NCI-H2196 (cell line): ENCODE measurements at regions not wholly inside any gene's neighbourhood (a gene's known extent, or its start where the extent isn't known, plus 50 kb on each side); places are given as distances from the start of the nearest gene placed in this dataset.

Experiments used
- DNase-seq: peaks from one replicate; lab custom pipeline; 2025; ENCODE audit not compliant: unreplicated experiment; lab: John Stamatoyannopoulos, UW

- DNase-seq = peak; percentile 46
These were observed 100.1 kb upstream of the ASAP2 start for GRCh38 chr2:9106338-9107167.

- no peak for DNase-seq
These were observed 100.8 kb upstream of the ASAP2 start for GRCh38 chr2:9105601-9106337.

GRCh38 chr2:9103663-9104277 lies 100.3 kb upstream of the MBOAT2 start:
- DNase-seq = no peak

GRCh38 chr2:9102861-9103662 lies 99.6 kb upstream of the MBOAT2 start:
- DNase-seq = no peak

GRCh38 chr2:9101763-9102425 lies 98.4 kb upstream of the MBOAT2 start:
- no peak for DNase-seq

GRCh38 chr2:9100080-9100876 lies 96.8 kb upstream of the MBOAT2 start:
- DNase-seq = no peak

GRCh38 chr2:9099341-9099751 lies 95.9 kb upstream of the MBOAT2 start:
- no peak for DNase-seq

- no peak for DNase-seq
These were observed 94.4 kb upstream of the MBOAT2 start for GRCh38 chr2:9097892-9098291.

GRCh38 chr2:9097239-9097638 lies 93.8 kb upstream of the MBOAT2 start:
- DNase-seq = no peak

- no peak for DNase-seq
These were observed 93.3 kb upstream of the MBOAT2 start for GRCh38 chr2:9096761-9097160.

GRCh38 chr2:9095690-9096089 lies 92.2 kb upstream of the MBOAT2 start:
- DNase-seq = no peak

- DNase-seq = no peak
These were observed 91.7 kb upstream of the MBOAT2 start for GRCh38 chr2:9095226-9095625.

GRCh38 chr2:9094117-9094516 lies 90.6 kb upstream of the MBOAT2 start:
- DNase-seq = no peak

GRCh38 chr2:9093324-9093723 lies 89.8 kb upstream of the MBOAT2 start:
- DNase-seq = no peak

- no peak for DNase-seq
These were observed 89.1 kb upstream of the MBOAT2 start for GRCh38 chr2:9092383-9093282.

GRCh38 chr2:9091811-9092210 lies 88.3 kb upstream of the MBOAT2 start:
- no peak for DNase-seq

GRCh38 chr2:9089831-9090230 lies 86.3 kb upstream of the MBOAT2 start:
- DNase-seq = no peak

- DNase-seq = no peak
These were observed 83.7 kb upstream of the MBOAT2 start for GRCh38 chr2:9087121-9087681.
